ENCODE measurements at regions not wholly inside any gene's neighbourhood (a gene's known extent, or its start where the extent isn't known, plus 50 kb on each side); places are given as distances from the start of the nearest gene placed in this dataset.

DNA sequence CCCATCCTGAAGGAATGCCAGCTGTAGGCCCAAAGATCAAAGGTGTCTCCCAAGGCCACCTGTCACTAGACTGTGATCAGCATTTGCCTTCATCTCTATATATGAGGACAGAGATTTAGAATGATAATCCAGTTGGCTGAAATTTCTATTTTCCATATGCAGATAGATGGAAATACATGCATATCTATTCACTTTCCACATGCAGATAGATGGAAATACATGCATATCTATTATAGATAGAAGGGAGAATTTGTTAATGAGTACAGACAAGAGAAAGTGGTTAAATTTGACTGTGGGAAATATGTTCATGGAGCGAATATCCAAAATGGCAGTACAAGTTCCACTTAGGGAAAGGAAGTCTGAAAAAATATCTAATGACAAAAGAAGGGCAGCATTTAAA is 762.2 kb downstream of the NLGN4Y start:
- TF ChIP-seq EP300 (IDR thresholded peaks at IDR 0.05) (no peak), POLR2A (IDR thresholded peaks at IDR 0.05; ENCODE audit: low read depth) (no peak), POLR2AphosphoS5 (IDR thresholded peaks at IDR 0.05) (no peak)
- TF ChIP-seq, protein P1, sequence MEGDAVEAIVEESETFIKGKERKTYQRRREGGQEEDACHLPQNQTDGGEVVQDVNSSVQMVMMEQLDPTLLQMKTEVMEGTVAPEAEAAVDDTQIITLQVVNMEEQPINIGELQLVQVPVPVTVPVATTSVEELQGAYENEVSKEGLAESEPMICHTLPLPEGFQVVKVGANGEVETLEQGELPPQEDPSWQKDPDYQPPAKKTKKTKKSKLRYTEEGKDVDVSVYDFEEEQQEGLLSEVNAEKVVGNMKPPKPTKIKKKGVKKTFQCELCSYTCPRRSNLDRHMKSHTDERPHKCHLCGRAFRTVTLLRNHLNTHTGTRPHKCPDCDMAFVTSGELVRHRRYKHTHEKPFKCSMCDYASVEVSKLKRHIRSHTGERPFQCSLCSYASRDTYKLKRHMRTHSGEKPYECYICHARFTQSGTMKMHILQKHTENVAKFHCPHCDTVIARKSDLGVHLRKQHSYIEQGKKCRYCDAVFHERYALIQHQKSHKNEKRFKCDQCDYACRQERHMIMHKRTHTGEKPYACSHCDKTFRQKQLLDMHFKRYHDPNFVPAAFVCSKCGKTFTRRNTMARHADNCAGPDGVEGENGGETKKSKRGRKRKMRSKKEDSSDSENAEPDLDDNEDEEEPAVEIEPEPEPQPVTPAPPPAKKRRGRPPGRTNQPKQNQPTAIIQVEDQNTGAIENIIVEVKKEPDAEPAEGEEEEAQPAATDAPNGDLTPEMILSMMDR (IDR thresholded peaks at IDR 0.05): no peak
- H3K36me3 ChIP-seq: no peaks in the 10 kb centered on the region
- no peaks in the 10 kb centered on the region for H3K4me1 ChIP-seq
- intact Hi-C loops (cut with DNase I): no loop called here
- WGBS: no CpG with 5 or more reads among the region's 1 CpG
- no peak overlapping the region for H3K27ac ChIP-seq (replicated peaks in 1 of 4)
- no peak overlapping the region for H3K4me3 ChIP-seq
- H3K9me3 ChIP-seq: no peaks in the 10 kb centered on the region
- no peak for DNase-seq (ENCODE audit: extremely low spot score)
- H3K27me3 ChIP-seq: no peaks in the 10 kb centered on the region

DNA sequence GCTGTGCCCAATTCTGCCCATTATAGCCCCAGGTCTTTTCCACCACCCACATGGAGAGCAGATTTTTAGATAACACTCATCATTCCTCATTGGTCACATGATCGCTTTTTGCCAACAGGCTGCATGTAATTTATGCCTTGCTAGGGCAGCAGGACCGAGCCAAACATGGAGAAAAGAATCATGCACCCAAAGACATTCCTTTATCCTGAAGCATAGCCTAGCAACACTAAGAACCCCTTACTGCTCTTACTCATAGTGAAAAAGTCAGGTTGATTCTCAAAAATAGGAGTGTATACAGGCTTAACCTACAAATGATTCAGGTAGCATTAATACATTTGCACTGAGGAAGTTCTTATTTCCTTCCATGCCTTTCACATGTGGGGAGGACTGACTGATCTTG is 765.5 kb downstream of the NLGN4Y start:
- H3K27ac ChIP-seq (replicated peaks in 1 of 4): no peak overlapping the region
- H3K9me3 ChIP-seq: no peaks in the 10 kb centered on the region
- WGBS: no CpG with 5 or more reads among the region's 2 CpGs
- H3K4me3 ChIP-seq: no peak overlapping the region
- intact Hi-C loops (cut with DNase I): no loop called here
- H3K4me1 ChIP-seq: no peaks in the 10 kb centered on the region
- TF ChIP-seq POLR2A (IDR thresholded peaks at IDR 0.05; ENCODE audit: low read depth) (no peak), POLR2AphosphoS5 (IDR thresholded peaks at IDR 0.05) (no peak), EP300 (IDR thresholded peaks at IDR 0.05) (no peak)
- TF ChIP-seq, protein P1 (IDR thresholded peaks at IDR 0.05): no peak
- no peak for DNase-seq (ENCODE audit: extremely low spot score)
- H3K27me3 ChIP-seq: no peaks in the 10 kb centered on the region
- no peaks in the 10 kb centered on the region for H3K36me3 ChIP-seq

DNA sequence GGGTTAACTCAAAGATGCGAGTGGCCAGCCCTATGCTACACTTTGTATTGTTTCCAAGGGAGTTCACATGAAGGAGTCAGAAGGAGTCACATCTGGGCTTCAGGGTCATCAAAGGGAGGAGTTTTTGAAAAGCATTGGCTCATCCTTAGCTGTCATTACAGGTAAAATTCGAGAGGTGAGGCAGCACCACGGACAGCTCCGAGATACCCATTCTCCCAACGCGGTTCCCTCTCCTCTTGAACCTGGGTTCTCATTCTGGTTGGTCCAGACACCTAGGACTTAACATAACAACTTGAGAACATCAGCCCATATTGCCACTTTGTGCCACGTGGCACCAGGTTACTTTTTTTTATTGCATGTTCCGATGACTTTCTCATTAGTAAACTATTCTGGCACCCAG is 768.6 kb downstream of the NLGN4Y start:
- H3K27me3 ChIP-seq: no peaks in the 10 kb centered on the region
- no peak overlapping the region for H3K4me3 ChIP-seq
- no peaks in the 10 kb centered on the region for H3K9me3 ChIP-seq
- intact Hi-C loops (cut with DNase I): no loop called here
- H3K36me3 ChIP-seq: no peaks in the 10 kb centered on the region
- DNase-seq (ENCODE audit: extremely low spot score): no peak
- TF ChIP-seq, protein P1 (IDR thresholded peaks at IDR 0.05): no peak
- no peak for TF ChIP-seq POLR2A (IDR thresholded peaks at IDR 0.05; ENCODE audit: low read depth)
- no peak for TF ChIP-seq POLR2AphosphoS5 (IDR thresholded peaks at IDR 0.05)
- TF ChIP-seq EP300 (IDR thresholded peaks at IDR 0.05): no peak
- no peak overlapping the region for H3K27ac ChIP-seq (replicated peaks in 1 of 4)
- H3K4me1 ChIP-seq: no peaks in the 10 kb centered on the region
- no CpG with 5 or more reads among the region's 8 CpGs for WGBS

DNA sequence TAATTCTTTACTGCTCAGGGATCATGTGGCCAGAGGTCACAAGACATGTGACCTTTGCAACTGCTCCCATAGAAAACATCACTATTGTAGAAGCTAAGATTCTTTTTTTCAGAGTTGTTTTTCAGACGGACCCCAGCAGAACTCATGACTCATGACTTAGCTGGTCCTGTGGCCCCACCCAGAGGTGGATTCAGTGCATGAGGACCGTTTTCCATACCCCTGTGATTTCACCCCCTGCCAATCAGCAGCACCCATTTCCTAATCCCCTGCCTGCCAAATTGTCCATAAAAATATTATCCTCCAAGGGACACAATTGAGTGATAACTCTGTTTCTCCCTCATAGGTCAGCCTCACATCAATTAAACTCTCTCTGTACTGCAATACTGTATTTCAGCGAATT is 777.5 kb downstream of the NLGN4Y start:
- Histone ChIP-seq H3K27ac (replicated peaks in 1 of 4) (no peak overlapping the region), H3K4me1 (no peaks in the 10 kb centered on the region), H3K4me3 (no peak overlapping the region), H3K9me3 (no peaks in the 10 kb centered on the region), H3K36me3 (no peaks in the 10 kb centered on the region), H3K27me3 (no peaks in the 10 kb centered on the region)
- WGBS: no CpG with 5 or more reads among the region's 3 CpGs
- TF ChIP-seq EP300 (IDR thresholded peaks at IDR 0.05) (no peak), POLR2A (IDR thresholded peaks at IDR 0.05; ENCODE audit: low read depth) (no peak), POLR2AphosphoS5 (IDR thresholded peaks at IDR 0.05) (no peak)
- TF ChIP-seq, protein P1 (IDR thresholded peaks at IDR 0.05): no peak
- DNase-seq (ENCODE audit: extremely low spot score): no peak
- intact Hi-C loops (cut with DNase I): no loop called here

DNA sequence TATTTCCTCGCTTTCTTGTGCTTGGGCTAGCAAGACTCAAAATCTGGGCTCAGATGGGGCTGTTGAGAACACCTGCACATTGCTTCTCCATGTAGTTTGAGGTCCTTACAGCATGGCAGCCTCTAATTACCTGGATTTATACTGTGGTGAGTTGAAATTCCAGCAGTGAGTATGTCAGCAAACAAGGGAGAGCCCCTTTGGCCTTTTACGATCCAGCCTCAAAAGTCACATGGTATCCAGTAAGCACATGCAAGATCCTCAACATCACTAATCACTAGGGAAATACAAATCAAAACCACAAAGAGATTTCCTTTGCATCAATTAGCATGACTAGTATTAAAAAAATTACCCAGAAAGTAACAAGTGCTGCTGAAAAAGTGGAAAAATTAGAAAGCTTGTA is 787.8 kb downstream of the NLGN4Y start:
- WGBS: no CpG with 5 or more reads among the region's 2 CpGs
- Histone ChIP-seq H3K4me3 (no peak overlapping the region), H3K27ac (replicated peaks in 1 of 4) (no peak overlapping the region), H3K36me3 (no peaks in the 10 kb centered on the region), H3K27me3 (no peaks in the 10 kb centered on the region), H3K9me3 (no peaks in the 10 kb centered on the region), H3K4me1 (no peaks in the 10 kb centered on the region)
- intact Hi-C loops (cut with DNase I): no loop called here
- TF ChIP-seq POLR2AphosphoS5 (IDR thresholded peaks at IDR 0.05): no peak
- TF ChIP-seq EP300 (IDR thresholded peaks at IDR 0.05): no peak
- TF ChIP-seq POLR2A (IDR thresholded peaks at IDR 0.05; ENCODE audit: low read depth): no peak
- TF ChIP-seq, protein P1 (IDR thresholded peaks at IDR 0.05): no peak
- DNase-seq (ENCODE audit: extremely low spot score): no peak

All from esophagus muscularis mucosa (tissue), 4 donors.